Vagina (tissue), 2 donors: ENCODE measurements at regions not wholly inside any gene's neighbourhood (a gene's known extent, or its start where the extent isn't known, plus 50 kb on each side); places are given as distances from the start of the nearest gene placed in this dataset.

ENCODE experiments used
- DNase-seq, 2 donors: peaks; one replicate each; pipeline ENCODE4 v3.0.0-alpha.2; 2017; ENCODE audit errors: extremely low spot score in 2 of 2
- H3K27ac ChIP-seq: fragments of 200-600 bp; sonication (generic); one replicate; pipeline ENCODE4 v1.5.1; 2019
- H3K27me3 ChIP-seq: fragments of 200-600 bp; sonication (generic); one replicate; pipeline ENCODE4 v1.5.1; 2019
- H3K36me3 ChIP-seq, 2 donors: fragments of 200-600 bp; sonication (generic); one replicate each; pipeline ENCODE4 v1.5.1; 2017 to 2019
- H3K4me1 ChIP-seq: fragments of 200-600 bp; sonication (generic); one replicate; pipeline ENCODE4 v1.5.1; 2019
- H3K4me3 ChIP-seq, 2 donors: fragments of 200-600 bp; sonication (generic); 1 replicate in 1 of 2; 2 replicates in 1 of 2; pipeline ENCODE4 v1.5.1; 2016 to 2019
- H3K9me3 ChIP-seq: fragments of 200-600 bp; sonication (generic); one replicate; pipeline ENCODE4 v1.5.1; 2019
- CTCF ChIP-seq, 3 experiments: fragments of 450-650 bp in 2 of 3; fragments of 200-600 bp in 1 of 3; sonication (generic) in 1 of 3; IDR thresholded peaks; one replicate each; pipeline ENCODE4 v1.5.1; 2017 to 2019; ENCODE audit warnings: antibody characterized with exemption in 3 of 3, mild to moderate bottlenecking in 2 of 3, moderate library complexity in 2 of 3
- POLR2A ChIP-seq, 2 donors: fragments of 450-650 bp; IDR thresholded peaks; one replicate each; pipeline ENCODE4 v1.6.1; 2017; ENCODE audit warnings: antibody characterized with exemption in 2 of 2, mild to moderate bottlenecking in 2 of 2, moderate library complexity in 2 of 2
- POLR2AphosphoS5 ChIP-seq, 2 donors: sonication (generic); formaldehyde crosslinking; IDR thresholded peaks; one replicate each; pipeline ENCODE4 v1.9.0; 2017; ENCODE audit warnings: antibody characterized with exemption in 2 of 2, mild to moderate bottlenecking in 2 of 2, low read depth in 1 of 2; ENCODE audit not compliant: insufficient read depth in 1 of 2
- intact Hi-C: fragments of 100-400 bp; cut with DNase I; formaldehyde crosslinking; loops from one replicate; pipeline ENCODE4 v1.15.1; 2023

- no peaks in the 10 kb centered on the region for H3K4me1 ChIP-seq
- H3K27me3 ChIP-seq = no peaks in the 10 kb centered on the region
- DNase-seq = peak in 1 of 2 donors; percentile 49
- H3K36me3 ChIP-seq = no peaks in the 10 kb centered on the region
- H3K9me3 ChIP-seq = no peaks in the 10 kb centered on the region
- intact Hi-C loops = no loop called here
- H3K27ac ChIP-seq = no peak overlapping the region
- no peak overlapping the region for H3K4me3 ChIP-seq
- no peak for TF ChIP-seq POLR2AphosphoS5 (IDR thresholded peaks at IDR 0.05; ENCODE audit: insufficient read depth in 1 of 2, low read depth in 1 of 2)
- no peak for TF ChIP-seq POLR2A (IDR thresholded peaks at IDR 0.05)
- TF ChIP-seq CTCF (IDR thresholded peaks at IDR 0.05) = no peak
Measured at GRCh38 chr20:19067986-19068385, 144.5 kb upstream of the SLC24A3 start.

GRCh38 chr20:19070026-19070425 is 142.4 kb upstream of the SLC24A3 start:
- peak; percentile 61 to 71 for DNase-seq
- H3K36me3 ChIP-seq = no peaks in the 10 kb centered on the region
- H3K27ac ChIP-seq = no peak overlapping the region
- H3K9me3 ChIP-seq = no peaks in the 10 kb centered on the region
- no peak overlapping the region for H3K4me3 ChIP-seq
- intact Hi-C loops = no loop called here
- TF ChIP-seq CTCF (IDR thresholded peaks at IDR 0.05) = no peak
- TF ChIP-seq POLR2AphosphoS5 (IDR thresholded peaks at IDR 0.05; ENCODE audit: insufficient read depth in 1 of 2, low read depth in 1 of 2) = no peak
- no peak for TF ChIP-seq POLR2A (IDR thresholded peaks at IDR 0.05)
- no peaks in the 10 kb centered on the region for H3K27me3 ChIP-seq
- no peaks in the 10 kb centered on the region for H3K4me1 ChIP-seq

GRCh38 chr20:19070681-19071445 is 141.6 kb upstream of the SLC24A3 start:
- H3K36me3 ChIP-seq = no peaks in the 10 kb centered on the region
- TF ChIP-seq CTCF (IDR thresholded peaks at IDR 0.05) = no peak
- TF ChIP-seq POLR2AphosphoS5 (IDR thresholded peaks at IDR 0.05; ENCODE audit: insufficient read depth in 1 of 2, low read depth in 1 of 2) = no peak
- no peak for TF ChIP-seq POLR2A (IDR thresholded peaks at IDR 0.05)
- intact Hi-C loops = no loop called here
- H3K4me3 ChIP-seq = no peak overlapping the region
- no peak for DNase-seq
- no peaks in the 10 kb centered on the region for H3K4me1 ChIP-seq
- no peaks in the 10 kb centered on the region for H3K27me3 ChIP-seq
- no peak overlapping the region for H3K27ac ChIP-seq
- no peaks in the 10 kb centered on the region for H3K9me3 ChIP-seq

GRCh38 chr20:19071446-19071725 is 141.1 kb upstream of the SLC24A3 start:
- no peak overlapping the region for H3K27ac ChIP-seq
- no peak overlapping the region for H3K4me3 ChIP-seq
- no peaks in the 10 kb centered on the region for H3K27me3 ChIP-seq
- intact Hi-C loops = no loop called here
- no peak for DNase-seq
- H3K9me3 ChIP-seq = no peaks in the 10 kb centered on the region
- TF ChIP-seq POLR2A (IDR thresholded peaks at IDR 0.05) (no peak), CTCF (IDR thresholded peaks at IDR 0.05) (no peak), POLR2AphosphoS5 (IDR thresholded peaks at IDR 0.05; ENCODE audit: insufficient read depth in 1 of 2, low read depth in 1 of 2) (no peak)
- H3K4me1 ChIP-seq = no peaks in the 10 kb centered on the region
- no peaks in the 10 kb centered on the region for H3K36me3 ChIP-seq

GRCh38 chr20:19071902-19072498 is 140.4 kb upstream of the SLC24A3 start:
- no peaks in the 10 kb centered on the region for H3K4me1 ChIP-seq

More at GRCh38 chr20:19071902-19072498, 140.4 kb upstream of the SLC24A3 start:
- H3K36me3 ChIP-seq = no peaks in the 10 kb centered on the region
- TF ChIP-seq POLR2AphosphoS5 (IDR thresholded peaks at IDR 0.05; ENCODE audit: insufficient read depth in 1 of 2, low read depth in 1 of 2) = no peak
- TF ChIP-seq CTCF (IDR thresholded peaks at IDR 0.05) = no peak
- TF ChIP-seq POLR2A (IDR thresholded peaks at IDR 0.05) = no peak
- DNase-seq = no peak
- H3K9me3 ChIP-seq = no peaks in the 10 kb centered on the region
- H3K4me3 ChIP-seq = no peak overlapping the region
- no peaks in the 10 kb centered on the region for H3K27me3 ChIP-seq
- no peak overlapping the region for H3K27ac ChIP-seq
- intact Hi-C loops = no loop called here
